CD4-positive, alpha-beta memory T cell (primary cell): ENCODE measurements at regions not wholly inside any gene's neighbourhood (a gene's known extent, or its start where the extent isn't known, plus 50 kb on each side); places are given as distances from the start of the nearest gene placed in this dataset.
A peak's percentile ranks its signal among the peaks of the same experiment; 100 is the strongest.
"Not testable (repeated sequence)": the region's sequence is repeated elsewhere in the genome, so short reads cannot be mapped to it uniquely, and the experiment has no call there.

Source experiments
- CTCF ChIA-PET: fragments of 350-600 bp; sonication (Branson Sonifier 250); formaldehyde crosslinking; loops from one replicate; lab custom pipeline; 2021; ENCODE audit warnings: inconsistent platforms; ENCODE audit not compliant: partially characterized antibody; lab: Charles Lee
- POLR2A ChIA-PET: fragments of 350-600 bp; sonication (Branson Sonifier 250); formaldehyde crosslinking; loops from one replicate; lab custom pipeline; 2021; ENCODE audit not compliant: partially characterized antibody; lab: Charles Lee
- DNase-seq, 5 donors: peaks; one replicate each; pipeline versions ENCODE4 v3.0.0 to v3.0.0-alpha.2; 2020 to 2022; ENCODE audit warnings: mixed read lengths in 1 of 5
- H3K27ac ChIP-seq: one replicate; pipeline ENCODE4 v1.7.0; 2013; ENCODE audit warnings: low read depth, low read length
- H3K27me3 ChIP-seq: 2 replicates; pipeline ENCODE4 v1.7.0; 2013; ENCODE audit warnings: mild to moderate bottlenecking, low read length, moderate library complexity; ENCODE audit not compliant: insufficient read depth
- H3K36me3 ChIP-seq: 2 replicates; pipeline ENCODE4 v1.7.0; 2013; ENCODE audit warnings: mild to moderate bottlenecking, low read length, moderate library complexity; ENCODE audit not compliant: insufficient read depth
- H3K4me1 ChIP-seq: 2 replicates; pipeline ENCODE4 v1.7.0; 2013; ENCODE audit warnings: mild to moderate bottlenecking, low read length, moderate library complexity; ENCODE audit not compliant: insufficient read depth
- H3K4me3 ChIP-seq, 2 donors: one replicate each; pipeline ENCODE4 v1.7.0; 2013; ENCODE audit warnings: low read length in 2 of 2, mild to moderate bottlenecking in 1 of 2
- H3K9me3 ChIP-seq, 2 donors: one replicate each; pipeline ENCODE4 v1.7.0; 2013; ENCODE audit warnings: low read length in 2 of 2, control low read depth in 1 of 2; ENCODE audit not compliant: control insufficient read depth in 1 of 2
- H3K27ac Mint-ChIP-seq, 7 donors: one replicate each; pipeline ENCODE4 v1.8.0; 2020 to 2021; ENCODE audit warnings: mixed read lengths in 7 of 7, mild to moderate bottlenecking in 6 of 7, inconsistent platforms in 3 of 7, moderate library complexity in 3 of 7
- H3K27me3 Mint-ChIP-seq, 2 donors: one replicate each; pipeline ENCODE4 v1.8.0; 2020 to 2021; ENCODE audit warnings: mixed read lengths in 2 of 2
- H3K36me3 Mint-ChIP-seq, 2 donors: one replicate each; pipeline ENCODE4 v1.8.0; 2020 to 2021; ENCODE audit warnings: mixed read lengths in 2 of 2, inconsistent platforms in 1 of 2, mild to moderate bottlenecking in 1 of 2
- H3K4me1 Mint-ChIP-seq, 4 donors: one replicate each; pipeline ENCODE4 v1.8.0; 2020 to 2021; ENCODE audit warnings: mixed read lengths in 4 of 4, mild to moderate bottlenecking in 1 of 4
- H3K4me3 Mint-ChIP-seq, 8 donors: one replicate each; pipeline ENCODE4 v1.8.0; 2020 to 2021; ENCODE audit warnings: mixed read lengths in 8 of 8, mild to moderate bottlenecking in 7 of 8, moderate library complexity in 6 of 8, inconsistent platforms in 3 of 8
- H3K9me3 Mint-ChIP-seq, 8 donors: one replicate each; pipeline ENCODE4 v1.8.0; 2020 to 2021; ENCODE audit warnings: mixed read lengths in 8 of 8, mild to moderate bottlenecking in 5 of 8, inconsistent platforms in 3 of 8, moderate library complexity in 1 of 8
- intact Hi-C: fragments of 100-400 bp; cut with micrococcal nuclease; formaldehyde crosslinking; loops from one replicate; pipeline ENCODE4 v1.15.1; 2023

- H3K36me3 Mint-ChIP-seq, intact Hi-C loops, DNase-seq, H3K27ac Mint-ChIP-seq, H3K27me3 Mint-ChIP-seq, H3K4me1 Mint-ChIP-seq, H3K27ac ChIP-seq, H3K27me3 ChIP-seq, CTCF ChIA-PET, H3K4me3 ChIP-seq, H3K4me3 Mint-ChIP-seq, POLR2A ChIA-PET, H3K36me3 ChIP-seq, H3K9me3 ChIP-seq, H3K4me1 ChIP-seq: not testable (repeated sequence)
- peaks cover 0 to 14% (median 5%) of the 10 kb centered on the region in 8 donors for H3K9me3 Mint-ChIP-seq
Observed at GRCh38 chr4:49227941-49228340, 241.9 kb downstream of the CWH43 start.

- H3K9me3 Mint-ChIP-seq, H3K4me3 ChIP-seq, CTCF ChIA-PET, H3K27me3 Mint-ChIP-seq, H3K36me3 ChIP-seq, H3K4me1 ChIP-seq, H3K4me3 Mint-ChIP-seq, H3K27ac Mint-ChIP-seq, DNase-seq, H3K9me3 ChIP-seq, H3K36me3 Mint-ChIP-seq, H3K27me3 ChIP-seq, POLR2A ChIA-PET, H3K4me1 Mint-ChIP-seq, H3K27ac ChIP-seq, intact Hi-C loops: not testable (repeated sequence)
Observed at GRCh38 chr4:49229243-49229642, 243.2 kb downstream of the CWH43 start.

- H3K36me3 Mint-ChIP-seq, H3K4me1 Mint-ChIP-seq, H3K27me3 ChIP-seq, DNase-seq, H3K9me3 Mint-ChIP-seq, H3K4me3 ChIP-seq, H3K27ac Mint-ChIP-seq, H3K27ac ChIP-seq, CTCF ChIA-PET, POLR2A ChIA-PET, H3K4me1 ChIP-seq, intact Hi-C loops, H3K27me3 Mint-ChIP-seq, H3K9me3 ChIP-seq, H3K36me3 ChIP-seq, H3K4me3 Mint-ChIP-seq: not testable (repeated sequence)
Observed at GRCh38 chr4:49229713-49230112, 243.6 kb downstream of the CWH43 start.

GRCh38 chr4:49233346-49233745 is 247.3 kb downstream of the CWH43 start:
- H3K9me3 Mint-ChIP-seq: peaks cover 0 to 14% (median 5%) of the 10 kb centered on the region in 8 donors
- not testable (repeated sequence) for H3K27ac Mint-ChIP-seq

GRCh38 chr4:49233749-49234148 is 247.7 kb downstream of the CWH43 start:
- H3K4me3 Mint-ChIP-seq, H3K4me1 Mint-ChIP-seq, H3K4me3 ChIP-seq, CTCF ChIA-PET, H3K36me3 Mint-ChIP-seq, intact Hi-C loops, POLR2A ChIA-PET, H3K36me3 ChIP-seq, H3K4me1 ChIP-seq, H3K27me3 ChIP-seq, H3K27ac ChIP-seq, H3K9me3 ChIP-seq, H3K27me3 Mint-ChIP-seq, H3K27ac Mint-ChIP-seq: not testable (repeated sequence)
- H3K9me3 Mint-ChIP-seq: peaks cover 0 to 12% (median 5%) of the 10 kb centered on the region in 8 donors
- DNase-seq: peak in 1 of 5 donors; percentile 23

More at GRCh38 chr4:49233346-49233745, 247.3 kb downstream of the CWH43 start:
- H3K27me3 ChIP-seq, CTCF ChIA-PET, H3K4me1 Mint-ChIP-seq, H3K9me3 ChIP-seq, intact Hi-C loops, POLR2A ChIA-PET, DNase-seq, H3K27me3 Mint-ChIP-seq, H3K36me3 ChIP-seq, H3K4me3 Mint-ChIP-seq, H3K4me3 ChIP-seq, H3K36me3 Mint-ChIP-seq, H3K27ac ChIP-seq, H3K4me1 ChIP-seq: not testable (repeated sequence)

GRCh38 chr4:49234382-49234781 is 248.3 kb downstream of the CWH43 start:
- H3K36me3 ChIP-seq, CTCF ChIA-PET: not testable (repeated sequence)
- peaks cover 0 to 12% (median 5%) of the 10 kb centered on the region in 8 donors for H3K9me3 Mint-ChIP-seq

GRCh38 chr4:49235413-49236160 is 249.5 kb downstream of the CWH43 start:
- CTCF ChIA-PET, H3K36me3 Mint-ChIP-seq, intact Hi-C loops, H3K36me3 ChIP-seq, H3K4me3 Mint-ChIP-seq, H3K4me1 ChIP-seq, H3K27ac Mint-ChIP-seq, POLR2A ChIA-PET, H3K4me3 ChIP-seq, H3K27me3 ChIP-seq, H3K27ac ChIP-seq, H3K27me3 Mint-ChIP-seq, H3K9me3 ChIP-seq, H3K4me1 Mint-ChIP-seq: not testable (repeated sequence)
- peak in 1 of 5 donors; percentile 38 for DNase-seq
- H3K9me3 Mint-ChIP-seq: peaks cover 0 to 15% (median 5%) of the 10 kb centered on the region in 8 donors

More at GRCh38 chr4:49234382-49234781, 248.3 kb downstream of the CWH43 start:
- H3K4me3 ChIP-seq, intact Hi-C loops, H3K36me3 Mint-ChIP-seq, POLR2A ChIA-PET, H3K4me1 ChIP-seq, H3K9me3 ChIP-seq, H3K27ac Mint-ChIP-seq, H3K27ac ChIP-seq, H3K4me3 Mint-ChIP-seq, H3K27me3 ChIP-seq, H3K4me1 Mint-ChIP-seq, H3K27me3 Mint-ChIP-seq: not testable (repeated sequence)
- peak in 1 of 5 donors; percentile 8 for DNase-seq
